Stimulated activated naive CD4-positive, alpha-beta T cell treated with Interleukin-2 at 50 U/mL for 16 hours (primary cell): ENCODE measurements at regions not wholly inside any gene's neighbourhood (a gene's known extent, or its start where the extent isn't known, plus 50 kb on each side); places are given as distances from the start of the nearest gene placed in this dataset.
"Not testable (repeated sequence)": the region's sequence is repeated elsewhere in the genome, so short reads cannot be mapped to it uniquely, and the experiment has no call there.

Experiments
- DNase-seq: peaks from one replicate; lab custom pipeline; 2025; lab: John Stamatoyannopoulos, UW

- no peak for DNase-seq
Observed at GRCh38 chr6:56839533-56840183, 115.2 kb upstream of the BEND6 start.

DNA sequence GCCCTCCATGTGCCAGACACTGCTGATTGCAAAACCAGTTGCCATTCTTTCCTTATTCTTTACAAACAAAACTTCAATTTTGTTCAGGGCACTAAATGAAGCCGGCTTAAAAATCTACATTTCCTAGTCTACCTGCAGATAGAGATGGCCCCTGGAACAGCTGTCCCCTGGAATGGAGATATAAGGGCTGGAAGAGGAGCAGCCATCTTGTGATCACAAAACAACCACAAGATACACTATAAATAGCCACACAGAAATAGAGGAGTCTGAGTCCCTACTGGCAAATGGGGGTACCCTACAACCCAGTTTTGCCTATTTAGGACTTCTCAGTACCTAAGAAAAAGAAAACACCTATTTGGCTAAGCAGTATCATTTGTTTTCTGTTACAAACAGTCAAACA lies 115.9 kb upstream of the BEND6 start:
- no peak for DNase-seq

DNA sequence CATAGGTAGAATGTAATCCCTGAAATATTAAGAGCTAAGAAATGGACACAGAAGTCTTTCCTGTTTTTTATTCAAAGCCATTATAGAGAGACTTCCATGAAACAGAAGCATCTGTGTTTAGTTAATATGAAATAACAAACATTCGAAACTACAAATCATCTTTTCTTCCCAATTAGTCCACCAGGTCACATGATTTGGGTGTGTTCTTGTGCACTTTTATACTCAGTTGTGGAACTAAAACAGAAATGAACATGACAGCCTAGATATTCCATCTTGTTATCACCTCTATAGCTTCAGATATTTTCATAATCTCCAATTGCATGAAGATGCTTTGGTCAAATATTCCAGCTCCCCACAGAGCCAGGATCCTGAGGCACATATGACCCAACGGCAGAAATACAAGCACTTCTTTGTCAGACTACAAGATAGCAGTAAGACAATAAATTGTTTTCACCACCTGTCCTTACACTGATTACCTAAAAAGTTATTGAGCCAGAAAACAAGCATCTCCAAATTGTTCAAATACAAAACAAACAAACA lies 116.8 kb upstream of the BEND6 start:
- no peak for DNase-seq

GRCh38 chr6:56837322-56837894 lies 117.5 kb upstream of the BEND6 start:
- no peak for DNase-seq

DNA sequence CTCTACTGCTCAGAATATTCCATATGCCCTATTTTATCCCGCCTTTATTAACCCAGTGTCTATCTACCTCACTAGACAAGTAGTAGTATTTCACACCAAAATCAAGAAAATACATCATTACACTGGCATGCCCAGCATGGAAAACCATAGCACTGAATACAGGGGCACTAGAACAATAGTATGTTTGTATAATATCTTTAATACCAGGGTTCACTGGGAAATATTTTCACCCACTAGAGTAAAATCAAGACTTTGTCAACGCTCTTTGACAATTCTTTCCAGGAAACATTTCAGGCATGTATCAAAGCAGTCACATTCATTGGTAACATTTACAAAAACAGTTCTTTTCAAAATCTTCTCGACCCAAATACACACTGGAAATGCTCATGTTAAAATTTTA lies 119.3 kb upstream of the BEND6 start:
- DNase-seq = no peak

GRCh38 chr6:56833873-56834272 lies 121.0 kb upstream of the BEND6 start:
- no peak for DNase-seq

DNA sequence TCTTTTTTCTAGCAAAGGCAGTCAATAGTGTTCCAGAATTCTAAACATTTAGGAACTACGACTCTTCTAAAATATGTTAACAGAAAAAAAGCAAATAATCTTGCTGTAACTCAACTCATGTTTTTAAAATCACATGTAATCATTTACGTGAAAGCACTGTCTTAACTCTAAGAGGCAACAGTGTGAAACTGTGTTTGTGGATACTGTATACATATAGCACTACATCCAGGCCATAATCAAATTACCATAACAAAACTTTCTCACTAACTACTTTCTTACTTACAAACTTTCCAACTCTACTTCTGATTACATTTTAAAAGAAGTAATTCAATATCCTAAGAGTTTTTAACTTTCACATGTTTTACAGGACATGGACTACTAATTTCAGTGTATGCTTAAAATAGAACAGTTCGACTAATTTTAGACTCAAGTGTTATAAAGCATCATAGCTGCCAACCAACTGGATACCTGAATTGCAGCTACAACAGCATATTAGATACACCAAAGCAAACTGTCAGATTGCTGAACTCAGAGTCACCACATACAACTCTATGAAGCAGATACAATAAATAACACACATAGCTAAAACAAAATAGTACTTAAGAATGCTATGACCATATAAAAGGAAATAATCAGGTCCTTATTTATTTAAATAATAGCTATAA lies 121.6 kb upstream of the BEND6 start:
- no peak for DNase-seq

DNA sequence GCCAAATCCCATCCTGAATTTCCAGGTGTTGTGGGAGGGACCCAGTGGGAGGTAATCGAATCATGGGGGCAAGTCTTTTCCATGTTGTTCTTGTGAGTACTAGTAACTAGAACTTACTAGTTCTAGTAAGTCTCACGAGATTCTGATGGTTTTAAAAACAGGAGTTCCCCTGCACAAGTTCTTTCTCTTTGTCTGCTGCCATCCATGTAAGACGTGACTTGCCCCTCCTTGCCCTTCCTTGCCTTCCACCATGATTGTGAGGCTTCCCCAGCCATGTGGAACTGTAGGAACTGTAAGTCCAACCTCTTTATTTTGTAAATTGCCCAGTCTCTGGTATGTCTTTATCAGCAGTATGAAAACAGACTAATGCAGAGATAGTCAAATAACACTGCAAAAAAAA lies 122.7 kb upstream of the BEND6 start:
- no peak for DNase-seq

GRCh38 chr6:56831334-56831733 lies 123.6 kb upstream of the BEND6 start:
- DNase-seq = no peak

DNA sequence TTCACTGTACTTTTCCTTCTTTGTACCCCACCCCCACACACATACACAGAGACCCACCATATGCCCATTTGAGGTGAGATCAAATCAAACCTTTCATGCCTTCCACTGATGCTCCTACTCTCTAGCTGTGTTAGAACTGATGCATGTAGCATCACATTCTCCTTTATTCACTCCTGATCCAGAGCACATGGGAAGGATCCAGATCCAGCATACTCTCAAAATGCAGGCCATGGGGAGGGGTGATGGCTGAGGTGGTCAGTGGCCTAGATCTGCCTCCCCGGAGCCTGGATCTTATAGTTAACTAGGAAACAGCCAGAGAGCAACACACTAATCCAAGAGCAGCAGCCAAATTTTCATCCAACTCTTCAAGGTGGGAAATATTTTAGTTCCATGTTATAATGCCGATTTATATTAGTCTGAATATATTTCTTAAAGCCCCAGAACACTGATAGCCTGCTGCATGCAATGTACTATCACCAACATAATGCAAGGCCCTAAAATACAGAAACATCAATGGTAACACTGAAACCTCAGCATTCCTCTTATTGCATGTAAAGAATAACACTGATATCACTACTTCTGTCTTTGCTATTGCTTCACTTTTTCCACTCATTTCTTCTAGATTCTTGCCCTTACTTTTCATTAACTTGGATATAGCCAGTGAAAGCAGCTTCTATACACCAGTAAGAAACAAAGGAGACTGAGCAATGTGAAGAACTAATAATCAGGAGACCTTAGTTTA lies 126.8 kb upstream of the BEND6 start:
- no peak for DNase-seq

DNA sequence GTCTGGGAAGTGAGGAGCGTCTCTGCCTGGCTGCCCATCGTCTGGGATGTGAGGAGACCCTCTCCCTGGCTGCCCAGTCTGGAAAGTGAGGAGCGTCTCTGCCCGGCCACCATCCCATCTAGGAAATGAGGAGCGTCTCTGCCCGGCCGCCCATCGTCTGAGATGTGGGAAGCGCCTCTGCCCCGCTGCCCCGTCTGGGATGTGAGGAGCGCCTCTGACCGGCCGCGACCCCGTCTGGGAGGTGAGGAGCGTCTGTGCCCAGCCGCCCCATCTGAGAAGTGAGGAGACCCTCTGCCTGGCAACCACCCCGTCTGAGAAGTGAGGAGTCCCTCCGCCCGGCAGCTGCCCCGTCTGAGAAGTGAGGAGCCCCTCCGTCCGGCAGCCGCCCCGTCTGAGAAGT lies 130.5 kb upstream of the BEND6 start:
- not testable (repeated sequence) for DNase-seq

- no peak for DNase-seq
Observed at GRCh38 chr6:56821005-56821432, 133.9 kb upstream of the BEND6 start.

DNA sequence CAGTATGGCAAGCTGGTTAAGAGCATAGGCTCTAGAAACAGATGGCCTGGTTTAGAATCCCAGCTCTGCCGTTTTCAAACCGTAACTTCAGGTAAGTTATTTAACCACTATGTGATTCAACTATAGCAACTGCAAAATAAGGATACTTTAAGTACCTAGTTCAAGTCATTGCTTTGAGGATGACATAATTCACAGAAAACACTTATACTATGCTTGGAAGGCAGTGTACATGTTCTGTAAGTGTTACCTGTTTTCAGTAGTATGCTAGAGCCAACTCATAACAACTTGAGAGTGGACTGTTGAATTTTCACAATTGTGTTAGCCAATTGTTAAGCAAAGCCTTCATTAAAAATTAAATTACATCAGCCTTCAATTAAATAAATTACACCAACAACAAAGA lies 134.8 kb upstream of the BEND6 start:
- no peak for DNase-seq

DNA sequence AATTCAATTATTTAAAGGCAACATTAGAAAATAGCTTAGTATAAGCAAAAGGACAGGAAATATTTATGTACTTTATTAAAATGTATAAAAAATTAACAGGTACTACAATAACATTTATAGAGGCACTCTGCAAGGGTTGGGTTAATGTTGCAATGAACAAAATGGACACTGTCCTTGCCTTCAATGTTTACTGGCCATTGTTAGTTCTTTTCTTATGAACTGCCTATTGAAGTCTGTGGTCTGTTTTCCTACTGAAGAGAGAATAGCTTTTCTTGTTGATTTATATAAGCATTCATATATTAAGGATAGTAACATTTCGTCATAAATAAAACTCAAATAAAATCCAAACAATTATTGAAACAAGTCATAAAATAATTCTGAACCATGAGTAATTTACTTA lies 135.3 kb upstream of the BEND6 start:
- no peak for DNase-seq

GRCh38 chr6:56816370-56816769 lies 138.5 kb upstream of the BEND6 start:
- DNase-seq = no peak

GRCh38 chr6:56815436-56815835 lies 139.5 kb upstream of the BEND6 start:
- DNase-seq = no peak

- no peak for DNase-seq
Observed at GRCh38 chr6:56814802-56815201, 140.1 kb upstream of the BEND6 start.

DNA sequence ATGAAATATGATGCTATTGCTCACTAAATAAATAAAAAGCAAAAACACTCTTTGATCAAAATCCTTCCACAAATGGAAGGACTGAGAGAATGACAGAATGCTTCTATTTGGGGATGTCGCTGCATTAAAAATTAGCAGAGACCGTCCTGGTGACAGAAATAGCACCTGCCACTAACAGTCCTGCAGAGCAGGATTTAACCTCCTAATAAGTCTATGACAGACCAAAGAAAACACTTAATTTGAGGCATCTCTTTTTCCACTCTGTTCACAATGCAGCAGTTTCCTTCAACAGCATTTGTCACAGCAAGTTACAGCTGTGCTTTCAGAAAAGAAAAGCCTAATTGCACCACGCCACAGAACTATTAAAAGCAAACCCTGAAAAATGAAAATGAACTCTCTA lies 140.6 kb upstream of the BEND6 start:
- DNase-seq = no peak

DNA sequence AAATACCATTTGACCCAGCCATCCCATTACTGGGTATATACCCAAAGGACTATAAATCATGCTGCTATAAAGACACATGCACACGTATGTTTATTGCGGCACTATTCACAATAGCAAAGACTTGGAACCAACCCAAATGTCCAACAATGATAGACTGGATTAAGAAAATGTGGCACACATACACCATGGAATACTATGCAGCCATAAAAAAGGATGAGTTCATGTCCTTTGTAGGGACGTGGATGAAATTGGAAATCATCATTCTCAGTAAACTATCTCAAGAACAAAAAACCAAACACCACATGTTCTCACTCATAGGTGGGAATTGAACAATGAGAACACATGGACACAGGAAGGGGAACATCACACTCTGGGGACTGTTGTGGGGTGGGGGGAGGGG lies 142.1 kb upstream of the BEND6 start:
- not testable (repeated sequence) for DNase-seq

GRCh38 chr6:56808871-56809359 lies 146.0 kb upstream of the BEND6 start:
- no peak for DNase-seq

DNA sequence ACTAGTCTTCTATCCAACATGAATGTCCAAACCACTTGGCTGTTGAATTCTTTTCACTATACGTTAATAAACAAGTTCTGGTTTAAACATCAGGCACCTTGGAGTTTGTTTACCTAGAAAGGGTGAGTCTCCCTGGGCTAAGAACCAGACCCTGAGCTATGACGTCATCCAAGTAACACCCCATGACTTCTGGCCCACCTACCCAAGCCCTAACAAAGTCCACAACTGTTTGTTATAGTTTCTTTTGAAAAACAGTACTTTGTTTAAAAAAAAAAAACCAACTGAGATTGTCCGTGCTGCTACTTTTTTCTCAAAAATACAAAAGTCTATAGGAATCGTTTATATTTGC lies 146.9 kb upstream of the BEND6 start:
- DNase-seq = no peak

DNA sequence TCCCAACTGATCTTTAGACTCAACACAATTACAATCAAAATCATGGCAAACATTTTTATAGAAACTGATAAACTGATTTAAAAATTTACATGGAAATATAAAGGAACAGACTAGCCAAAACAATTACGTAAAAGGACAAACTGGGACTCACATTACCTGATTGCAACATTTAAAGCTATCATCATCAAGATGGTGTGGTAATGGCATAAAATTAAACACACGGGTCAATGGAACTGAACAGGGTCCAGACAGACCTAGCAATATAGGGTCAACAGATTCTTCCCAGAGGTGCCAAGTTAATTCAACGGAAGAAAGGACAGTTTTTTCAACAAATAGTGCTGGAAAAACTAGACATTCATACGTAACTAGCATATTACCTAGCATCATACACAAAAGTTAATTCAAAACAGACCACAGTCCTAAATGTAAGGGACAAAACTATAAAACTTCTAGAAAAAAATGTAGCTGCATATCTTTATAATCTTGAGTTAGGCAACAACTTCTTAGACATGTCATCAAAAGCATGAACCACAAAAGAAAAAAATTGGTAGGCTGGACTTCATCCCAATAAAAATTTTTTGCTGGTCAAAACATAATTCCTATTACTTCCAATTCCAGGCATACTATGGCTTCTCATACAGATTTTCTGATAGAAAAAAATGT lies 147.4 kb upstream of the BEND6 start:
- no peak for DNase-seq
